HL-60 (cell line): ENCODE measurements at regions not wholly inside any gene's neighbourhood (a gene's known extent, or its start where the extent isn't known, plus 50 kb on each side); places are given as distances from the start of the nearest gene placed in this dataset.

ENCODE experiments used
- POLR2AphosphoS5 ChIP-seq: IDR thresholded peaks from 2 replicates; pipeline ENCODE4 v1.6.1; 2012; ENCODE audit warnings: low read depth
- SPI1 ChIP-seq: IDR thresholded peaks from 2 replicates; pipeline ENCODE4 v1.6.1; 2012; ENCODE audit warnings: low read depth, mild to moderate bottlenecking, borderline replicate concordance
- TF ChIP-seq, protein P1 (sequence below): IDR thresholded peaks from one replicate; pipeline ENCODE4 v1.5.1; 2011; ENCODE audit warnings: low read length, control low read depth, inconsistent platforms; ENCODE audit not compliant: insufficient read depth
- TF ChIP-seq, protein P2 (sequence below): IDR thresholded peaks from 2 replicates; pipeline ENCODE4 v1.6.1; 2012; ENCODE audit warnings: low read depth; ENCODE audit not compliant: insufficient replicate concordance

DNA sequence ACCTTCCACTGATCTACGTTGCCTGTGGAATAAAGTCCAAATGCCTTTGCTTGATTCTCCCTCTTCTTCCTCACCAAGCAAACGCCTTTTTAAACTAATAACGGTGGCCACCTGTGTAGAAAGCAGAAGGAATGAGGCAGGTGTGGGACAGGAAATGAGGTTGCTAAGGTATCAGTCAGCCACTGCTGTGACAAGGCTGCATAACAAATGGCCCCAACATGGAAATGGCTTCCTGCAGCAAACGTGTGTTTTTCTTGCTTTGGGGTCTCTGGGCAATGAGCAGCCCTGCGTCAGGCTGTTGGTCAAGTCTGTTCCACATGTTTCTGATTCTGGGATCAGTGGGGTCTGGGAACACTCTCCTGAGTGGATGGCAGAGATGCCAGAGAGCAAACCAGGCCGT lies 56.0 kb upstream of the EN2 start:
- TF ChIP-seq, protein P1, sequence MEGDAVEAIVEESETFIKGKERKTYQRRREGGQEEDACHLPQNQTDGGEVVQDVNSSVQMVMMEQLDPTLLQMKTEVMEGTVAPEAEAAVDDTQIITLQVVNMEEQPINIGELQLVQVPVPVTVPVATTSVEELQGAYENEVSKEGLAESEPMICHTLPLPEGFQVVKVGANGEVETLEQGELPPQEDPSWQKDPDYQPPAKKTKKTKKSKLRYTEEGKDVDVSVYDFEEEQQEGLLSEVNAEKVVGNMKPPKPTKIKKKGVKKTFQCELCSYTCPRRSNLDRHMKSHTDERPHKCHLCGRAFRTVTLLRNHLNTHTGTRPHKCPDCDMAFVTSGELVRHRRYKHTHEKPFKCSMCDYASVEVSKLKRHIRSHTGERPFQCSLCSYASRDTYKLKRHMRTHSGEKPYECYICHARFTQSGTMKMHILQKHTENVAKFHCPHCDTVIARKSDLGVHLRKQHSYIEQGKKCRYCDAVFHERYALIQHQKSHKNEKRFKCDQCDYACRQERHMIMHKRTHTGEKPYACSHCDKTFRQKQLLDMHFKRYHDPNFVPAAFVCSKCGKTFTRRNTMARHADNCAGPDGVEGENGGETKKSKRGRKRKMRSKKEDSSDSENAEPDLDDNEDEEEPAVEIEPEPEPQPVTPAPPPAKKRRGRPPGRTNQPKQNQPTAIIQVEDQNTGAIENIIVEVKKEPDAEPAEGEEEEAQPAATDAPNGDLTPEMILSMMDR, result no peak
- TF ChIP-seq, protein P2, sequence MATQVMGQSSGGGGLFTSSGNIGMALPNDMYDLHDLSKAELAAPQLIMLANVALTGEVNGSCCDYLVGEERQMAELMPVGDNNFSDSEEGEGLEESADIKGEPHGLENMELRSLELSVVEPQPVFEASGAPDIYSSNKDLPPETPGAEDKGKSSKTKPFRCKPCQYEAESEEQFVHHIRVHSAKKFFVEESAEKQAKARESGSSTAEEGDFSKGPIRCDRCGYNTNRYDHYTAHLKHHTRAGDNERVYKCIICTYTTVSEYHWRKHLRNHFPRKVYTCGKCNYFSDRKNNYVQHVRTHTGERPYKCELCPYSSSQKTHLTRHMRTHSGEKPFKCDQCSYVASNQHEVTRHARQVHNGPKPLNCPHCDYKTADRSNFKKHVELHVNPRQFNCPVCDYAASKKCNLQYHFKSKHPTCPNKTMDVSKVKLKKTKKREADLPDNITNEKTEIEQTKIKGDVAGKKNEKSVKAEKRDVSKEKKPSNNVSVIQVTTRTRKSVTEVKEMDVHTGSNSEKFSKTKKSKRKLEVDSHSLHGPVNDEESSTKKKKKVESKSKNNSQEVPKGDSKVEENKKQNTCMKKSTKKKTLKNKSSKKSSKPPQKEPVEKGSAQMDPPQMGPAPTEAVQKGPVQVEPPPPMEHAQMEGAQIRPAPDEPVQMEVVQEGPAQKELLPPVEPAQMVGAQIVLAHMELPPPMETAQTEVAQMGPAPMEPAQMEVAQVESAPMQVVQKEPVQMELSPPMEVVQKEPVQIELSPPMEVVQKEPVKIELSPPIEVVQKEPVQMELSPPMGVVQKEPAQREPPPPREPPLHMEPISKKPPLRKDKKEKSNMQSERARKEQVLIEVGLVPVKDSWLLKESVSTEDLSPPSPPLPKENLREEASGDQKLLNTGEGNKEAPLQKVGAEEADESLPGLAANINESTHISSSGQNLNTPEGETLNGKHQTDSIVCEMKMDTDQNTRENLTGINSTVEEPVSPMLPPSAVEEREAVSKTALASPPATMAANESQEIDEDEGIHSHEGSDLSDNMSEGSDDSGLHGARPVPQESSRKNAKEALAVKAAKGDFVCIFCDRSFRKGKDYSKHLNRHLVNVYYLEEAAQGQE, result no peak
- no peak for TF ChIP-seq POLR2AphosphoS5
- TF ChIP-seq SPI1, result no peak
